ENCODE measurements at regions not wholly inside any gene's neighbourhood (a gene's known extent, or its start where the extent isn't known, plus 50 kb on each side); places are given as distances from the start of the nearest gene placed in this dataset.

DNA sequence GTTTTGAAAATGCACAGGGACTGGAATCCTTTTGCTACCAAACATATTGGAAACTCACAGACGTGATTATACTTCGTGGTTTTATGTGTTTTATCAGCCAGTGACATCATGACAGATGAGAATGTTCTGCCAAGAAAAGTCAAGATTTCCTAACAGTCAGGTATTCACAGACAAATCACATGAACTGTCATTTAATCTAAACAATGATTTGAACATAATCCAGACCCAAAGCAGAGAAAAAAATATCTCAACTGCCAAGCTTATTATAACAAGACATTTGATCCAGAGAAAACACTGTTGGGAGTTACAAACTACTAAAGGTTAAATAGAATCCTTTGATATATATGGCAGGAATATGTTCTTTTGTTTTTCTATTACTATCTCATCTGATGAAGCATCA lies 635.9 kb upstream of the FRG1 start:
- Histone ChIP-seq H3K27me3 (no peaks in the 10 kb centered on the region), H3K36me3 (no peaks in the 10 kb centered on the region), H3K4me3 (ENCODE audit: low read depth in 1 of 2, low read length in 1 of 2) (no peak overlapping the region), H3K4me1 (ENCODE audit: control insufficient read depth in 1 of 2, insufficient read depth in 1 of 2, low read depth in 1 of 2, low read length in 1 of 2) (no peaks in the 10 kb centered on the region), H3K9me3 (no peaks in the 10 kb centered on the region), H3K27ac (no peak overlapping the region)
- TF ChIP-seq CTCF (IDR thresholded peaks at IDR 0.05), result no peak

DNA sequence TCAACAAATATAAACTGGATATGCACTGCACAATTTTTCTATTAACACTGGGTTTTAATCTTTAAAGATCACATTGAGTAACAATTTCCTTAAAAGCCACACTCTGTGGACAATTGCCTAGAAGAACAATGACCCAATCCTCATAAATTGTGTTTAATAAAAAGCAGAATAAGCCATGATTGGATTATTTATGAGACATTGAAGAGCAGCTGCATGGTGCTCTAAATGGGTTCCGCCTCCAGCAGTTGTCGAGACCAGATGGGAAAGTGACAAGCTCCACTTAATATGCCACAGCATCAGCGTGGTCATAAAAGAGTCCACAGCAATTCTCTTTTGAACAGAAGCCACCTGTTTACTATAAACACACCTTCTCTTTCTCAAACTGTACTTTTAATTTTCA lies 635.2 kb upstream of the FRG1 start:
- Histone ChIP-seq H3K9me3 (no peaks in the 10 kb centered on the region), H3K4me3 (ENCODE audit: low read depth in 1 of 2, low read length in 1 of 2) (no peak overlapping the region), H3K27me3 (no peaks in the 10 kb centered on the region), H3K4me1 (ENCODE audit: control insufficient read depth in 1 of 2, insufficient read depth in 1 of 2, low read depth in 1 of 2, low read length in 1 of 2) (no peaks in the 10 kb centered on the region), H3K36me3 (no peaks in the 10 kb centered on the region), H3K27ac (no peak overlapping the region)
- TF ChIP-seq CTCF (IDR thresholded peaks at IDR 0.05), result no peak

GRCh38 chr4:189311251-189311650 lies 629.4 kb upstream of the FRG1 start:
- H3K36me3 ChIP-seq, result no peaks in the 10 kb centered on the region
- H3K9me3 ChIP-seq, result no peaks in the 10 kb centered on the region
- no peak overlapping the region for H3K4me3 ChIP-seq (ENCODE audit: low read depth in 1 of 2, low read length in 1 of 2)
- no peaks in the 10 kb centered on the region for H3K4me1 ChIP-seq (ENCODE audit: control insufficient read depth in 1 of 2, insufficient read depth in 1 of 2, low read depth in 1 of 2, low read length in 1 of 2)
- H3K27ac ChIP-seq, result no peak overlapping the region
- no peaks in the 10 kb centered on the region for H3K27me3 ChIP-seq
- no peak for TF ChIP-seq CTCF (IDR thresholded peaks at IDR 0.05)

- H3K27me3 ChIP-seq, result no peaks in the 10 kb centered on the region
- no peaks in the 10 kb centered on the region for H3K36me3 ChIP-seq
- H3K9me3 ChIP-seq, result no peaks in the 10 kb centered on the region
- TF ChIP-seq CTCF (IDR thresholded peaks at IDR 0.05), result no peak
- H3K4me3 ChIP-seq (ENCODE audit: low read depth in 1 of 2, low read length in 1 of 2), result no peak overlapping the region
- H3K4me1 ChIP-seq (ENCODE audit: control insufficient read depth in 1 of 2, insufficient read depth in 1 of 2, low read depth in 1 of 2, low read length in 1 of 2), result no peaks in the 10 kb centered on the region
- H3K27ac ChIP-seq, result no peak overlapping the region
Measured at GRCh38 chr4:189313064-189313463, 627.6 kb upstream of the FRG1 start.

GRCh38 chr4:189313861-189314513 lies 626.7 kb upstream of the FRG1 start:
- no peak overlapping the region for H3K4me3 ChIP-seq (ENCODE audit: low read depth in 1 of 2, low read length in 1 of 2)
- no peaks in the 10 kb centered on the region for H3K4me1 ChIP-seq (ENCODE audit: control insufficient read depth in 1 of 2, insufficient read depth in 1 of 2, low read depth in 1 of 2, low read length in 1 of 2)
- H3K9me3 ChIP-seq, result no peaks in the 10 kb centered on the region
- no peaks in the 10 kb centered on the region for H3K27me3 ChIP-seq
- TF ChIP-seq CTCF (IDR thresholded peaks at IDR 0.05), result no peak
- no peak overlapping the region for H3K27ac ChIP-seq
- H3K36me3 ChIP-seq, result no peaks in the 10 kb centered on the region

GRCh38 chr4:189322426-189322825 lies 618.2 kb upstream of the FRG1 start:
- no peak for TF ChIP-seq CTCF (IDR thresholded peaks at IDR 0.05)
- Histone ChIP-seq H3K4me1 (ENCODE audit: control insufficient read depth in 1 of 2, insufficient read depth in 1 of 2, low read depth in 1 of 2, low read length in 1 of 2) (no peaks in the 10 kb centered on the region), H3K27me3 (no peaks in the 10 kb centered on the region), H3K4me3 (ENCODE audit: low read depth in 1 of 2, low read length in 1 of 2) (no peak overlapping the region), H3K9me3 (no peaks in the 10 kb centered on the region), H3K36me3 (no peaks in the 10 kb centered on the region), H3K27ac (no peak overlapping the region)

Measured in neutrophil (primary cell).